ENCODE measurements at regions not wholly inside any gene's neighbourhood (a gene's known extent, or its start where the extent isn't known, plus 50 kb on each side); places are given as distances from the start of the nearest gene placed in this dataset.

DNA sequence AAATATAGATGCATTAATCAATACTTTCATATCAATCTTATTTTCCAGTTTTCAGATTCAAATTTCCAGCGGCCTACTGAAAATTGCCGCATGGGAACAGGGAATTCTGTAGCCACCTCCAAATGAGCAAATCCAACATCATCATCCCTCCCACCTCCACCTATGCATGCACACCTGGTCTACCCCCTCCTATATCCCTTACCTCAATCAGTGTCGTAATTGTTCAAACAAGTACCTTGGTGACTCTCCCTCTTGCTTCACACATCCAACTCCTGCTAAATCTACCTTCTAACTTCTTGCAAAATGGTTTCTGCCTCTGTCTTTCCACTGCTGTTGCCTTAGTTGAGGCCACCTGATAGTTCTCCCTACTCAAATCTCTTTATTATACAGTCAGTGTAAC, 160.1 kb downstream of the SOX9 start:
- TF ChIP-seq, protein P1, sequence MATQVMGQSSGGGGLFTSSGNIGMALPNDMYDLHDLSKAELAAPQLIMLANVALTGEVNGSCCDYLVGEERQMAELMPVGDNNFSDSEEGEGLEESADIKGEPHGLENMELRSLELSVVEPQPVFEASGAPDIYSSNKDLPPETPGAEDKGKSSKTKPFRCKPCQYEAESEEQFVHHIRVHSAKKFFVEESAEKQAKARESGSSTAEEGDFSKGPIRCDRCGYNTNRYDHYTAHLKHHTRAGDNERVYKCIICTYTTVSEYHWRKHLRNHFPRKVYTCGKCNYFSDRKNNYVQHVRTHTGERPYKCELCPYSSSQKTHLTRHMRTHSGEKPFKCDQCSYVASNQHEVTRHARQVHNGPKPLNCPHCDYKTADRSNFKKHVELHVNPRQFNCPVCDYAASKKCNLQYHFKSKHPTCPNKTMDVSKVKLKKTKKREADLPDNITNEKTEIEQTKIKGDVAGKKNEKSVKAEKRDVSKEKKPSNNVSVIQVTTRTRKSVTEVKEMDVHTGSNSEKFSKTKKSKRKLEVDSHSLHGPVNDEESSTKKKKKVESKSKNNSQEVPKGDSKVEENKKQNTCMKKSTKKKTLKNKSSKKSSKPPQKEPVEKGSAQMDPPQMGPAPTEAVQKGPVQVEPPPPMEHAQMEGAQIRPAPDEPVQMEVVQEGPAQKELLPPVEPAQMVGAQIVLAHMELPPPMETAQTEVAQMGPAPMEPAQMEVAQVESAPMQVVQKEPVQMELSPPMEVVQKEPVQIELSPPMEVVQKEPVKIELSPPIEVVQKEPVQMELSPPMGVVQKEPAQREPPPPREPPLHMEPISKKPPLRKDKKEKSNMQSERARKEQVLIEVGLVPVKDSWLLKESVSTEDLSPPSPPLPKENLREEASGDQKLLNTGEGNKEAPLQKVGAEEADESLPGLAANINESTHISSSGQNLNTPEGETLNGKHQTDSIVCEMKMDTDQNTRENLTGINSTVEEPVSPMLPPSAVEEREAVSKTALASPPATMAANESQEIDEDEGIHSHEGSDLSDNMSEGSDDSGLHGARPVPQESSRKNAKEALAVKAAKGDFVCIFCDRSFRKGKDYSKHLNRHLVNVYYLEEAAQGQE (IDR thresholded peaks at IDR 0.05; ENCODE audit: insufficient read depth in 1 of 2, low read depth in 2 of 2, low read length in 2 of 2) = no peak
- TF ChIP-seq FOXP2 (optimal IDR thresholded peaks at IDR 0.05; ENCODE audit: borderline replicate concordance, extremely low read depth, extremely low read length, insufficient read depth) (no peak), SIN3A (IDR thresholded peaks at IDR 0.05; ENCODE audit: borderline replicate concordance, insufficient read depth, low read length) (no peak), POLR2AphosphoS5 (IDR thresholded peaks at IDR 0.05; ENCODE audit: low read depth, low read length) (no peak), TAF1 (IDR thresholded peaks at IDR 0.05; ENCODE audit: borderline replicate concordance, insufficient read depth, low read length) (no peak)

GRCh38 chr17:72282439-72283029, 161.7 kb downstream of the SOX9 start:
- no peak for TF ChIP-seq SIN3A (IDR thresholded peaks at IDR 0.05; ENCODE audit: borderline replicate concordance, insufficient read depth, low read length)
- no peak for TF ChIP-seq FOXP2 (optimal IDR thresholded peaks at IDR 0.05; ENCODE audit: borderline replicate concordance, extremely low read depth, extremely low read length, insufficient read depth)
- TF ChIP-seq TAF1 (IDR thresholded peaks at IDR 0.05; ENCODE audit: borderline replicate concordance, insufficient read depth, low read length) = no peak
- TF ChIP-seq, protein P1 (IDR thresholded peaks at IDR 0.05; ENCODE audit: insufficient read depth in 1 of 2, low read depth in 2 of 2, low read length in 2 of 2) = no peak
- no peak for TF ChIP-seq POLR2AphosphoS5 (IDR thresholded peaks at IDR 0.05; ENCODE audit: low read depth, low read length)

DNA sequence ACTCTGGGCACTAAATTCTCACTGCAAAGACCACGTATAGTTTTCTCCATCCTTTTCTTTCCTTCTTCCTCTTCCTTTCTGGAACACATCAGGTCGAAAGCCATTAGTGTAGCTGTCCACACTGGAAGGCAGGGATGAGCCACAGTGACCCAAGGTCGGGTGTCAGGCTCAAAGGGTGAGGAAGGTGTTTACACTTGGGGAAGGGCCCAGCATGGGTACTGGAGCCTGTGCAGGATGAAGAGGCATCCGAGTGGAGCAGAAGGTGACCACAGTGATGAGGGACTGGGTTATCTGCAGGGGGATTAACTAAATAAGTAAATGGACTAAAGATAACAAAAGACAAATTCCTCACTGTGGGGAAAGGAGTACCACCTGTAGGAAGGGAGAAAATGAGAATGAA, 164.0 kb downstream of the SOX9 start:
- TF ChIP-seq FOXP2 (optimal IDR thresholded peaks at IDR 0.05; ENCODE audit: borderline replicate concordance, extremely low read depth, extremely low read length, insufficient read depth) = no peak
- no peak for TF ChIP-seq TAF1 (IDR thresholded peaks at IDR 0.05; ENCODE audit: borderline replicate concordance, insufficient read depth, low read length)
- TF ChIP-seq SIN3A (IDR thresholded peaks at IDR 0.05; ENCODE audit: borderline replicate concordance, insufficient read depth, low read length) = no peak
- no peak for TF ChIP-seq POLR2AphosphoS5 (IDR thresholded peaks at IDR 0.05; ENCODE audit: low read depth, low read length)
- TF ChIP-seq, protein P1 (IDR thresholded peaks at IDR 0.05; ENCODE audit: insufficient read depth in 1 of 2, low read depth in 2 of 2, low read length in 2 of 2) = no peak

DNA sequence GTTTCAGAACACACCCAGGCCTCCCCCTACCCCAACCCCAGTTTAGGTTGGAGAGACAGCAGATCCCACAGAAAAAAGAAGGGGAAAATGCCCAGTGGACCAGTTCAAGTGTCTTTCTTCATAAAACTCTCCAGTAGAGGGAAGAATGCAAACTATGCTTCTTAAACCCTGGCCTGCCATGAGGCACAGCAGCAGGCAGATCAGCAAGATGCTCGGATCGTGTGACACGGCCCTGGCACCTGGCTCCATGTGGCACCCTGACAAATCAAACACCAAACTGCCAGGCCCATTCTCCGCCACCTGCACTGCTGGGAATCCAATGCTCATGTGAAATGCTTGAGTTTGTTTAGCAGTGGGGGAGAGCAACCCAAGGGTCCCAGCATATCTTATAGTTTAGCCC, 166.8 kb downstream of the SOX9 start:
- TF ChIP-seq POLR2AphosphoS5 (IDR thresholded peaks at IDR 0.05; ENCODE audit: low read depth, low read length) (no peak), SIN3A (IDR thresholded peaks at IDR 0.05; ENCODE audit: borderline replicate concordance, insufficient read depth, low read length) (no peak), TAF1 (IDR thresholded peaks at IDR 0.05; ENCODE audit: borderline replicate concordance, insufficient read depth, low read length) (no peak), FOXP2 (optimal IDR thresholded peaks at IDR 0.05; ENCODE audit: borderline replicate concordance, extremely low read depth, extremely low read length, insufficient read depth) (no peak)
- TF ChIP-seq, protein P1 (IDR thresholded peaks at IDR 0.05; ENCODE audit: insufficient read depth in 1 of 2, low read depth in 2 of 2, low read length in 2 of 2) = no peak

Data from PFSK-1 (cell line).